OCI-LY3 (cell line): ENCODE measurements at regions not wholly inside any gene's neighbourhood (a gene's known extent, or its start where the extent isn't known, plus 50 kb on each side); places are given as distances from the start of the nearest gene placed in this dataset.
A peak's percentile ranks its signal among the peaks of the same experiment; 100 is the strongest.
"Not testable (repeated sequence)": the region's sequence is repeated elsewhere in the genome, so short reads cannot be mapped to it uniquely, and the experiment has no call there.

Experiments used
- H2AFZ ChIP-seq: fragments of 200-600, 300-600 bp; shearing (Covaris generic); 2 replicates; pipeline ENCODE4 v1.6.0; 2014; ENCODE audit warnings: antibody characterized with exemption, low read depth, low read length
- H3K27ac ChIP-seq: fragments of 200-600, 300-600 bp; sonication (generic); 2 replicates; pipeline ENCODE4 v1.5.1; 2014; ENCODE audit warnings: mild to moderate bottlenecking, low read length, moderate library complexity, mixed read lengths
- H3K27me3 ChIP-seq: fragments of 200-600, 300-600 bp; sonication (generic); 2 replicates; pipeline ENCODE4 v1.6.1; 2014; ENCODE audit warnings: low read depth, low read length, mixed read lengths
- H3K36me3 ChIP-seq: fragments of 200-600, 300-600 bp; sonication (generic); replicated peaks from 2 replicates; pipeline ENCODE3; 2014; ENCODE audit warnings: low read depth, low read length, mixed read lengths
- H3K4me1 ChIP-seq: fragments of 300-600, 200-600 bp; sonication (generic); 2 replicates; pipeline ENCODE4 v1.6.1; 2014; ENCODE audit warnings: low read length, mixed read lengths
- H3K4me2 ChIP-seq: fragments of 200-600, 300-600 bp; sonication (generic); 2 replicates; pipeline ENCODE4 v1.6.1; 2014; ENCODE audit warnings: low read length, mixed read lengths
- H3K4me3 ChIP-seq: fragments of 300-600, 200-600 bp; sonication (generic); 2 replicates; pipeline ENCODE4 v1.5.1; 2014; ENCODE audit warnings: antibody characterized with exemption, mild to moderate bottlenecking, low read length, moderate library complexity
- H3K79me2 ChIP-seq: fragments of 300-600, 200-600 bp; shearing (Covaris generic); 2 replicates; pipeline ENCODE4 v1.6.1; 2014; ENCODE audit warnings: mild to moderate bottlenecking, low read length, mixed read lengths
- H3K9ac ChIP-seq: fragments of 300-600, 200-600 bp; shearing (Covaris generic); 2 replicates; pipeline ENCODE4 v1.6.0; 2014; ENCODE audit warnings: mild to moderate bottlenecking, low read length, moderate library complexity
- H3K9me3 ChIP-seq: fragments of 200-600, 300-600 bp; shearing (Covaris generic); 2 replicates; pipeline ENCODE4 v1.6.1; 2014; ENCODE audit warnings: low read length, mixed read lengths; ENCODE audit not compliant: insufficient read depth
- H4K20me1 ChIP-seq: fragments of 200-600, 300-600 bp; sonication (generic); 2 replicates; pipeline ENCODE4 v1.6.1; 2016; ENCODE audit warnings: low read length, mixed read lengths; ENCODE audit not compliant: insufficient read depth
- TF ChIP-seq, protein P1 (sequence below): fragments of 200-600, 300-600 bp; sonication (generic); IDR thresholded peaks from 2 replicates; pipeline ENCODE4 v1.5.1; 2014; ENCODE audit warnings: antibody characterized with exemption, low read length, low read depth

DNA sequence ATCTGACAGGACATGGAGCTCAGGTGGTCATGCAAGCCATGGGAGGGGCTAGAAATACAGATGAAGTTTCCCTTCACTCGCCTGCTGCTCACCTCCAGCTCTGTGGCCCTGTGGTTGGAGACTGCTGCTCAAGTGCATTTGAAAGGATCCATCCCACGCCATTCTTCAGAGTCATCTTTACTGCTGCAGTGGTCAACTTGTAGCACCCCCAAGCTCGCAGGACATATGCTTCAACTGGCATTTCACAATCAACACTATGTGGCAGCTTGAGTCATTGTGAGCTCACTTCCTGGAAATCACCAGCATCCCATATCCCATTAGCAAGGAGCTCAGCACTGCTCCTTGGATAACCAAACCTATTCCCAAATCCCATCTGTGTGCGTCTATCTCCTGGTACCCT, 116.2 kb upstream of the TP53BP2 start:
- H3K27ac ChIP-seq, H3K79me2 ChIP-seq, H3K4me1 ChIP-seq: not testable (repeated sequence)

DNA sequence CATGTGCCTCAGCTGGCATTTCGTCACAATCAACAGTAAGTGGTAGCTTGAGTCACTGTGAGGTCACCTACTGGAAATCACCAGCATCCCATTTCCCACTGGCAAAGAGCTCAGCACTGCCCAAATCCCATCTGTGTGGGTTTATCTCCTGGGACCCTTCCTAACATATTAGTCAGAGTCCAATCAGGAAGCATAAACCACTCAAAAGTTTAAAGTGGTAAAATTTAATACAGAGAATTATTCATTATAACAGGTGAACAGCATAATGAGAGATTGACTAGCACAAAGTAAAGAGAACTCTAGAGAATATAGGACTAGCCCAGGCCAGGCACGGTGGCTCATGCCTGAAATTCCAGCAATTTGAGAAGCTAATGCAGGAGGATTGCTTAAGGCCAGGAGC, 107.1 kb upstream of the TP53BP2 start:
- not testable (repeated sequence) for H3K4me1 ChIP-seq, H3K27ac ChIP-seq, H3K4me2 ChIP-seq, H3K79me2 ChIP-seq, H4K20me1 ChIP-seq, H2AFZ ChIP-seq, H3K9me3 ChIP-seq, H3K36me3 ChIP-seq, H3K27me3 ChIP-seq, H3K4me3 ChIP-seq, H3K9ac ChIP-seq

More for the DNA sequence above, 116.2 kb upstream of the TP53BP2 start:
- not testable (repeated sequence) for H3K27me3 ChIP-seq, H3K36me3 ChIP-seq, H3K9ac ChIP-seq, H4K20me1 ChIP-seq, H3K4me3 ChIP-seq, H2AFZ ChIP-seq, H3K9me3 ChIP-seq, H3K4me2 ChIP-seq

DNA sequence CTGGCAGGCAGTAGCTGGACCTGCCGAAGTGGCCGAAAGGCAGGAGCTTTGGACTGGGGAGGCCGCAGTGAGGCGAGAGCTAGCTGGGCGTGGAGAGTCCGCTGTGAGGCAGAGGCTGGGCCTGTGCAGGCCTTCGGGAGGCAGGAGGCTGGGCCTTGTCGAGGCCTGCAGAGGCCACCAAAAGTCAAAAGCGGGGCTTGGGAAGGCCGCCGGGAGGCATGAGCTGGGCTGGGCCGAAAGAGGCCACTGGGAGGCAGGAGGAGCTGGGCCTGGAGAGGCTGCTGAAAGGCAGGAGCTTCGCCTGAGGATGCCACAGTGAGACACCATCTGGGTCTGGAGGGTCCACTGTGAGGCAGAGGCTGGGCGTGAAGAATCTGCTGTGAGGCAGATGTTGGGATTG, 105.8 kb upstream of the TP53BP2 start:
- H3K4me1 ChIP-seq, H3K4me3 ChIP-seq, H2AFZ ChIP-seq, H3K27ac ChIP-seq, H3K36me3 ChIP-seq, H3K79me2 ChIP-seq, H4K20me1 ChIP-seq, H3K9me3 ChIP-seq, H3K27me3 ChIP-seq, H3K4me2 ChIP-seq, H3K9ac ChIP-seq: not testable (repeated sequence)

DNA sequence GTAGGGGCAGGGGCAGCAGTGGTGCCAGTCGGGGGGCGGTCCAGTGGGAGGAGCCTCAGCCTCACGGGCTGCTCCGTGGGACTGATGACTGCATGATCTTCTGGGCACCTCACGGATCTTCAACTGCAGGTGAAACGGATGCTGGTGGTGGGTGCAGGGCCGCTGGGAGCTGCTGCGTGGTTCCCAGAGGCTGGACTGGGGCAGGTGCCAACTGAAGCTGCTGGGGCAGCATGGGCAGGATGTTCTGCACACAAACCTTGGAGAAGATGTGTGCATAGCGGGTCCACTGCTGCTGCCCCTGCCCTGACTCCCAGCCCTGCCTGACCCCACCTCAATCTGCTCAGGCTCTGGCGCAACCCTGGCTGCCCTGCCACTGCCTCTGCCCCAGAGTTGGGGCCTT, 104.2 kb upstream of the TP53BP2 start:
- not testable (repeated sequence) for H3K27ac ChIP-seq, H3K9me3 ChIP-seq, H3K4me1 ChIP-seq, H3K27me3 ChIP-seq, H3K4me3 ChIP-seq, H4K20me1 ChIP-seq, H2AFZ ChIP-seq, H3K36me3 ChIP-seq, H3K4me2 ChIP-seq, H3K9ac ChIP-seq, H3K79me2 ChIP-seq

DNA sequence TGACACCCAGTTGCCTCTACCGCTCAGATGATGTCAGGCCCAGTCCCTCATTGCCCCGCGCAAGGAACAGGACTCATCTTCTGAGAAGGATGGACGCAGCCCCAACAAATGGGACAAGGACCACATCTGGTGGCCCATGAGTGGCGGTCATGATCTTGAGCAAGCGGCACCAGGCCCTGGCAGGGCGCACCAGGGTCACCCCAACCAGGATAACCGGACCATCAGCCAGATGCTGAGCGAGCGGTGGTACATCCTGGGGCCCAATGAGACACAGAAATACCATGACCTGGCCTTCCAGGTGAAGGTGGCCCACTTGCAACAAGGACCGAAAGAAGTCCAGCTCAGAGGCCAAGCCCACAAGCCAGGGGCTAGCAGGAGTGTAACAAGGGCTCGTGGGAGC, 102.3 kb upstream of the TP53BP2 start:
- H3K27ac ChIP-seq, H3K9me3 ChIP-seq, H3K4me1 ChIP-seq, H2AFZ ChIP-seq, H4K20me1 ChIP-seq, H3K79me2 ChIP-seq, H3K4me3 ChIP-seq, H3K4me2 ChIP-seq, H3K9ac ChIP-seq, H3K36me3 ChIP-seq, H3K27me3 ChIP-seq: not testable (repeated sequence)

DNA sequence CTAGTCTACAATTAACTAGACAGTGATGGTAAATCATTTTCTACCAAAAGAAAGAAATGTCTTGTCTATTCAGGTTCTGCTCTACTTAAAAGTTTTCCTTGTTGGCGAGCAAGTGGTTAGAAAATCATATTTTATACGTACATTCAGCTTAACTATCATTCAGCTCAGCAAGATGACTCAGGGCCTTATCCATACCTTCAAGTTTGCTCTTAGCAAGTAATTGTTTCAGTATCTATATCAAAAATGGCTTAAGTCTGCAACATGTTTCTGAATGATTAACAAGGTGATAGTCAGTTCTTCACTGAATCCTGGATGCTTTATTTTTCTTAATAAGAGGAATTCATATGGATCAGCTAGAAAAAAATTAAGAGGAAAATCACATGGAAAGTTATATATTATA, 90.8 kb upstream of the TP53BP2 start:
- not testable (repeated sequence) for H3K27me3 ChIP-seq, H3K27ac ChIP-seq, H3K4me2 ChIP-seq, H4K20me1 ChIP-seq, H3K9ac ChIP-seq, H3K4me1 ChIP-seq, H3K9me3 ChIP-seq, H2AFZ ChIP-seq, H3K4me3 ChIP-seq, H3K79me2 ChIP-seq, H3K36me3 ChIP-seq

DNA sequence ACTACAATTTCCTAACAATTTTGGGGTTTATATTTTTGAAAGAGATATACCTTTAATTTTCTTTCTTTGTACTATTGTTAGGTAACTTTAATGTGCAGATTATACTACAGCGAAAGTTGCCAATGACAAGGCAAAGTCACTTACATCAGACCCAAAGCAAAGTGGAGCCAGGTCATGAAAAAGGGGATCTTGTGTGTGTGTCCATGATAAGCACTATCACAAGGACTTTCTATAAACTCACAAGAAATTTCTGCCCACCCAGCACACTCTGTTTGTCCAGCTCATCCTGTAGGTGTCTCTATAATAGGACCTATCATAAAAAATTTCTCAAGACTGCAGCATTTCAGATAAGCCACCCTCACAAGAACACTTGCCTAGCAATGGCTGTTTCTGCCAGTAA, 85.7 kb upstream of the TP53BP2 start:
- H4K20me1 ChIP-seq, H3K4me3 ChIP-seq, H2AFZ ChIP-seq, H3K79me2 ChIP-seq, H3K27me3 ChIP-seq, H3K36me3 ChIP-seq, H3K9ac ChIP-seq, H3K9me3 ChIP-seq, H3K4me2 ChIP-seq, H3K4me1 ChIP-seq, H3K27ac ChIP-seq: not testable (repeated sequence)

DNA sequence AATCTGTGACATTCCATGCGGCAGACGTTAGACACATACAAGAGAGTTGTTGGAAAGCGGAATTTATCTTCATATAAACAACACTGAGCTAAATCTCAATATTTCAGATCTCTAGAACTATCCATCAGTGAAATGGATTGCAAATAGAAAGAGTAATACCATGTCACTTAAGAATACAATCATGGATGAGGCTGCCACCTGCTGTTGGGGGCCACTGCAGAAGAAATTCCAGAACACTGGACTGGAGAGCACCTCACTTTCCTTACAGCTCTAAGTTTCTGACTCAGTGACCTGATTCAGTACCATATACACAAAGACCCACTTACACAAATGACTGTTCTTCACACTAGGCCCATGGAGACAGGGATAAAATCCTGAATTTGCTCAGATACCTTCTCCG, 75.1 kb upstream of the TP53BP2 start:
- H3K4me1 ChIP-seq, H3K9me3 ChIP-seq, H4K20me1 ChIP-seq, H3K27ac ChIP-seq, H3K27me3 ChIP-seq, H3K36me3 ChIP-seq, H3K4me2 ChIP-seq, H3K4me3 ChIP-seq, H2AFZ ChIP-seq, H3K79me2 ChIP-seq, H3K9ac ChIP-seq: not testable (repeated sequence)
- TF ChIP-seq, protein P1, sequence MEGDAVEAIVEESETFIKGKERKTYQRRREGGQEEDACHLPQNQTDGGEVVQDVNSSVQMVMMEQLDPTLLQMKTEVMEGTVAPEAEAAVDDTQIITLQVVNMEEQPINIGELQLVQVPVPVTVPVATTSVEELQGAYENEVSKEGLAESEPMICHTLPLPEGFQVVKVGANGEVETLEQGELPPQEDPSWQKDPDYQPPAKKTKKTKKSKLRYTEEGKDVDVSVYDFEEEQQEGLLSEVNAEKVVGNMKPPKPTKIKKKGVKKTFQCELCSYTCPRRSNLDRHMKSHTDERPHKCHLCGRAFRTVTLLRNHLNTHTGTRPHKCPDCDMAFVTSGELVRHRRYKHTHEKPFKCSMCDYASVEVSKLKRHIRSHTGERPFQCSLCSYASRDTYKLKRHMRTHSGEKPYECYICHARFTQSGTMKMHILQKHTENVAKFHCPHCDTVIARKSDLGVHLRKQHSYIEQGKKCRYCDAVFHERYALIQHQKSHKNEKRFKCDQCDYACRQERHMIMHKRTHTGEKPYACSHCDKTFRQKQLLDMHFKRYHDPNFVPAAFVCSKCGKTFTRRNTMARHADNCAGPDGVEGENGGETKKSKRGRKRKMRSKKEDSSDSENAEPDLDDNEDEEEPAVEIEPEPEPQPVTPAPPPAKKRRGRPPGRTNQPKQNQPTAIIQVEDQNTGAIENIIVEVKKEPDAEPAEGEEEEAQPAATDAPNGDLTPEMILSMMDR, result peak; percentile 9; the same call in 1 of the 2 replicates

DNA sequence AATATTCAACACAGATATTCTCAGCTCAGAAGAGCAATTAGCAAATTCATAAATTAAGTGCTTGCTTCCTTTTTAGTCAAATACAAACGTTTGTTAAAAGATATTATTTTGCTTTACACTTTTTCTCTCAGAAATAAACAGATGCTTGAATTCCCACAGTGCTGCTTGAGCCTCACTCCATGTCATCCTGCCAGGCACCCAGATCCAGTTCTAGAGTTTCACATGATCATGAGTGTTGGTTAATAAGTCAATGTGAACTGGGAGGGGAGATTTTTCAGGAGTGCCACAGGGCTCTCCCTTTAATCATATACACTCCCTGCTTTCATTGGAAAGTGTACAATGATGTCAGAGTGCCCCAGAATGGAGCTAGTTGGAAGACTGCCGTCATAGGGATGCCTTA, 69.7 kb upstream of the TP53BP2 start:
- H3K4me3 ChIP-seq, H3K27ac ChIP-seq, H3K4me1 ChIP-seq, H4K20me1 ChIP-seq, H3K9me3 ChIP-seq, H3K36me3 ChIP-seq, H3K79me2 ChIP-seq, H3K27me3 ChIP-seq, H3K4me2 ChIP-seq, H3K9ac ChIP-seq, H2AFZ ChIP-seq: not testable (repeated sequence)
